GM19324 (cell line): ENCODE measurements at regions not wholly inside any gene's neighbourhood (a gene's known extent, or its start where the extent isn't known, plus 50 kb on each side); places are given as distances from the start of the nearest gene placed in this dataset.
"Not testable (repeated sequence)": the region's sequence is repeated elsewhere in the genome, so short reads cannot be mapped to it uniquely, and the experiment has no call there.

ENCODE experiments used
- ATAC-seq: cut with Tn5 transposase; IDR thresholded peaks from one replicate; pipeline ENCODE4 v1.9.1; 2021; ENCODE audit warnings: mild to moderate bottlenecking, moderate library complexity; ENCODE audit not compliant: unreplicated experiment, low FRiP score

DNA sequence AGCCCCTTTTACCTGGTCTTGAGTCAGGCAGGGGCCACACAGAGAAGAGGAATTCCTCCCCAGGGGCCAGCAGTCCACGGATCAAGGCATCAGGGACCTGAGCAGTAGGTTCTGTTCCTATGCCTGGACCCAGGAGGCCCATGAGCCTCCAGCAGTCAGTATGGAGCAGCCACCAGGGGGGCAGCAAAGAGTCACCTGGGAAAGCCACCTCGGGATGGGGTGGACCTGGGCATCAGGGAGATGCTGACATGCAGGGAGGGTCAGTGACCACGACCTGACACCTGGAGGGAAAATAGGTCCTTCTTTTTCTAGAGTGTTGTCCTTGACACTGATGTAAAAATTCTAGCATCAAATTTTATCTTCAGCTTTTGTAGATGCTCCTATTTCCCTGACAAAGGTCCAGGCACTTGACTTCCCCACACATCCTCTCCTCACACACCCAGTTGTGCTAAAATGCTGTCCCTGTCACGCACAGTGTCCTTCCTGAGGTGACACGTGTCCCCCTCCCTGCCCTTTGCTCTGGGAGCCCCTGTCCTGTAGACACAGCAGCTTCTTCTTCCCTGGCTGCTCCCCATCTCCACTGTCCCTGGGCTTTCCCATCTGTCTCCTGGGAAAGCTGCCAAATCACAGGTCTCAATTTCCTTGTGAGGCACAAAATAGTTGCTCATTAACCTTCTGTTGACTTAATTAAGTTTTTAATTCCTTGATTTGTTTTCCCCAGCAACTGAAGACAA, 70.0 kb upstream of the IGLL5 start:
- ATAC-seq = no peak

DNA sequence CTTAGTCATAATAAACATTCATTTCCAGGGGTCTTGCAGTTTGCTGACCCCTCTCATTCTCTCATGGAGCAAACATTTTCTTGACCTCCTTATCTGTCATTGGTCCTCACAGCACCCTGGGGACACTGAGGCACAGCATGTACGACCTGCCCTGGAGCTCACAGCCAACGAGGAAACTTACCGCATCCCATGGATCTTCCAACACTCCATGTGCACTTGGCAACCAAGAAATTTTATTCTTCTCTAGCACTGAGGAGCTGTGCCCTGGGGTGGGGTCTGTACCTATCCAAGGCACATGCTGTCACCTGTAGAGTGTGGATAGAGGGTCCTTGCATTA, 69.4 kb upstream of the IGLL5 start:
- ATAC-seq = no peak

DNA sequence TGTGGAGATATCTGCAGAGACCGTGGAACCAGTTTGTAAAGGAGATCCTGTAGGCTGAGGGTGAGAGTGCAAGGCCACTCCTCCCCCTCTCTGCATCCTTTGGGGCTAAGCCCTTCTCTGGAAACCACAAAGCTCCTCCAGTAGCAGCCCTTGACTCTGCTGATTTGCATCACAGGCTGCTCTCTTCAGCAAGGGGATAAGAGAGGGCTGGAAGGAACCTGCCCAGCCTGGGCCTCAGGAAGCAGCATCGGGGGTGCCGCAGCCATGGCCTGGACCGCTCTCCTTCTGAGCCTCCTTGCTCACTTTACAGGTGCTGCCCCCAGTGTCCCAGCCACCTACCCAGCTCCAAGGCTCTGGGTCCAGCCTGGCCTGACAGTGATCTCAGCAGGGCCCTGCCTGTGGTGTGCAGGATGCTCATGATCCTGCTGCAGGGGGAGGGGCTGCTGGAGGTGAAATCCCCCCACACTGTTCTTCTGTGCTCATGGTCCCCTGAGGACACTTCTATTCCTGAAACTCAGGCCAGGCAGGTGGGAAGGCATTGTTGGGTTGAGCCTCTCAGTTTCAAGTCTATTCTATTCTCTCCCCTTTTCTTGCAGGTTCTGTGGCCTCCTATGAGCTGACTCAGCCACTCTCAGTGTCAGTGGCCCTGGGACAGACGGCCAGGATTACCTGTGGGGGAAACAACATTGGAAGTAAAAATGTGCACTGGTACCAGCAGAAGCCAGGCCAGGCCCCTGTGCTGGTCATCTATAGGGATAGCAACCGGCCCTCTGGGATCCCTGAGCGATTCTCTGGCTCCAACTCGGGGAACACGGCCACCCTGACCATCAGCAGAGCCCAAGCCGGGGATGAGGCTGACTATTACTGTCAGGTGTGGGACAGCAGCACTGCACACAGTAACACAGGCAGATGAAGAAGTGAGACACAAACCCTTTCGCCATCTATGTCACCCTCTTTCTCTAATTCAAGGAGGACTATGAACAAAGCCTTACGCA, 68.5 kb upstream of the IGLL5 start:
- peak; percentile 65 for ATAC-seq

DNA sequence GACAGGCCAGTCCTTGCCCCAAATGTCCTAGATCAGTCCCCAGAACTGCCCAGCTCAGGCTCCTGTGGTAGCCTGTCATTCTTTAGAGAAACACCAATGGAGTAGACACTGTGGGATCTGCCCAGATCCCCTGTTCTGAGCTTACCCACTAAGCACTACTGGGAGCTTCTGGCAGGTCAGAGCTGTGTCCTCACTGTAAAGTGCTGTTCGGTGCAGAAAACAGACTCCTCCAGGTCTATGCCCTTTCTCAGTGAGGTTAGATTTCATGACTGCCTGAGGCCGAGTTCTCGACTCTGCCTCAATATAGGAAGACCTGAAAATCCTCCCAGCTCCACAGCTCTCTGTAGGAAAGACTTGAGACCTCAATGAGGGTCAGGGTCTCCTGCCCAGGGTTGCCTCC, 67.5 kb upstream of the IGLL5 start:
- ATAC-seq = no peak

DNA sequence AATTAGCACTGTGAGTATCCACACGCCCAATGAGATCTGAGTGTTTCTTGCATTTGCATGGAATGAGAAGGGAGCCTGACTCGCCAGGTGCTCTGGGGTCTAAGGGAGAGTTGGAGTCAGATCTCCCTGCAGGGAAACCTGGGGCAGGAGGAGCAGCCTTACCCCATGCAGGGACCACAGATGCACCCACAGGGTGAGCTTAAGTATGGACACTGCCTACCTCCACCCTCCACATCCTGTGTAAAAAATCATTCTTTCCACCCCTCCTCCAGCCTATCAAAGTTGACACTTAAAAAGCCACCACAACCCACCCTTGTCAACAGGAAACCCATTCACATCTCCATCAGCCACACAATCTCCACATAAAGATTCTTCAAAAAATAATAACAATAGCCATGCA, 67.0 kb upstream of the IGLL5 start:
- ATAC-seq = no peak

DNA sequence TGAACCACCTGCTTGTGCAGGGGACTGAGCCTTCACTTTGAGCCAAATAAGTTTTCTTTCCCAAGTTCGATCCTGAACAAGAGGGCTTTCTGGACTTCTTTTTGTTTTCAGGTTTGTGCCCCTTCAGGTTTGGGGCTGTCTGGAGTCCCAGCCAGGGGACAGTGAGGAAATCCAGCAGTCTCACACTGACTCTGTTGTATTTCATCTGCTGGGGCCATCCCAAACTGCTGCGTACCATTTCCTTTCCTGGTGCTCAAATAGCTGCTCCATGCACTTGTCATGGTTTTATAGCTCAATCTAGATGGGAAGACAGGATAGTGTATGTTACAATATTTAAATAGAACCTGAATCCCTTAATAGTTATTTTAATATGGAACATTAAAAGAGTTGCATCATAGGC, 66.3 kb upstream of the IGLL5 start:
- no peak for ATAC-seq

DNA sequence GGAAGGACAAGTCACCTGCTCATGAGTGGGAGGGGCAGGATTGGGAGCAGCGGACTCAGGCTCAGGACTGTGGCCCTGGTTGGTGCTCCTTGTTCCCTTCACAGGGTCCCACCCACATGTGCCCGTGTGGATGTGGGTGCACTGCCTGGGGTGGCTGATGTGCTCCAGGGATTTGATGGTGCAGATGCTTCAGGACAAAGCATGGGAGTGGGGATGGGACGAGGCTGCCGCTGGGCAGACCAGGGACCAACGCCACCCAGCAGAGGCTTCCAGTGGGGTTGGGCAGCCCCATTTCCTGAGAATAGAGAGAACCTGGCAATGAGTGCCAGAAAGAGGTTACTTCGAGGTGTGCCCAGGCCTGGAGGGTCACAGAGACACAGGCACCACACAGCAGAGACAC, 65.5 kb upstream of the IGLL5 start:
- no peak for ATAC-seq

DNA sequence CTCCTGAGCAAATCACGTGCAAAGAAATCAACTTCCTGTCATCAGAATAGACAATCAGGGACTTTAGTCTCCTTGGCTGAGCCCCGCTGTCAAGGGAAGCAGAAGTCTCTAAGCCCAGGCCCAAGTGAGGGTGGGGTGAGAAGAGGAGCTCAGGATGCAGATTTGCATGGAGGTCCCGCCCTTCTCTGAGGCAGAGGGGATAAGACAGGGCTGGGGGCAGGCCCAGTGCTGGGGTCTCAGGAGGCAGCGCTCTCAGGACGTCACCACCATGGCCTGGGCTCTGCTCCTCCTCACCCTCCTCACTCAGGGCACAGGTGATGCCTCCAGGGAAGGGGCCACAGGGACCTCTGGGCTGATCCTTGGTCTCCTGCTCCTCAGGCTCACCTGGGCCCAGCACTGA, 65.1 kb upstream of the IGLL5 start:
- ATAC-seq = not testable (repeated sequence)

DNA sequence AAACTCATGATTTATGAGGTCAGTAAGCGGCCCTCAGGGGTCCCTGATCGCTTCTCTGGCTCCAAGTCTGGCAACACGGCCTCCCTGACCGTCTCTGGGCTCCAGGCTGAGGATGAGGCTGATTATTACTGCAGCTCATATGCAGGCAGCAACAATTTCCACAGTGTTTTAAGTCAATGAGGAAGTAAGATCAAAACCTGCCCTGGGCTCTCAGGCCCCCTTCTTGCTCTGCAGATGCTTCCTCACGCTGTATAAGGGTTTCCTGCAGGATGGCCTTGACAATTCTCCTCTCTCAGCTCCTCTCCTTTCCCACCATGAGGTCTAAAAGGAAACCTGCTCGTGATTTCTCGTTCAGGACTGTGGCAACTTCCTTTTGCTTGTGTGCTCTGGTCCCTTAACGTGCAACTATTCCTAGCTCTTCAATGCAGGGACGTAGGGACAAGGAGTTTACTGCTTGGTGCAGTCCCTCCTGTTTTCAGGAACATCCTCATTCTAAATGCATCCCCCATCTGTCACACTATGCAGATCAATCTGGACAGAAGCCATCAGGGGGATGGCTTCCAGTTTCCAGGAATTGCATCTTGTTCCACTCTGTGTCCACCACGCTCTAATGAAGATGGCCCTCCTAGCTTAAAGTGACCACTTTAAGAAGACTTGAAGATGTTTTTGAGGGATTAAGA, 64.3 kb upstream of the IGLL5 start:
- ATAC-seq = no peak

DNA sequence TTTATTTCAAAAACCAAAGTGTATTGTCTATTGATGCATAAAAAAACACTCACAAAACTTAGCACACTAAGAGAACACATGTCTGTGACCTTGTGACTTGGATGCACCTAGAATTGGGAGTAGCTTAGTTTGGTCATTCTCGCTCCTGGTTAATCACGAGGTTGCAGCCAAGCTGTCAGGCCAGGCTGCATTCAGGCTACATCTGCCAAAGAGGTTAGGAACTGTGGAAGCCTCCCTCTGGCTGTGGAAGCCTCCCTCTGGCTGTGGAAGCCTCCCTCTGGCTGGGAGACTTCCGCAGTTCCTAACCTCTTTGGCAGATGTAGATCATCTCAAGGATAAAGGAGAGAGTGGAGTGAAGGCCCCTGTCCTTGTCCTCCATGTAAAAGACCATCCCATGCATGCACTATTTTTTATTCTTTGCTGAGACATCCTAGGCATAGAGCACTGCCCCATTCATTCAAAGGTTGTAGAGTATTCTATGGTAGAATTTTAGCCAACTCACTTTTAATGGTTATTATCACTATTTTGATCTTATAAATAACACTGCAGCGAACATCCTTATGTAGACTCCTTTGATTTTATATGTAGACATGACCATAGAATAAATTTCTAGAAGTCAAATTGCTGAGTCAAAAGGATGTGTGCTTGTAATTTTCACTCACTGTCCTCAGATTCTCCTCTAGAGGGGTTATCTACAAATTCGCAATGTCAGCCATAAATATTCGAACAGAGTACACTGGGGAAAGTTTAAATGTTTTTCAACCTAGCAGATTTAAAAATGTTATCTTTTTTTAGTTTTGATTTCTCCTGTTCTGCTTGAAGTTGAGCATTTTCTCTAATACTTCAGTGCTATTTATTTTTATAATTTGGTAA, 63.0 kb upstream of the IGLL5 start:
- ATAC-seq = no peak

DNA sequence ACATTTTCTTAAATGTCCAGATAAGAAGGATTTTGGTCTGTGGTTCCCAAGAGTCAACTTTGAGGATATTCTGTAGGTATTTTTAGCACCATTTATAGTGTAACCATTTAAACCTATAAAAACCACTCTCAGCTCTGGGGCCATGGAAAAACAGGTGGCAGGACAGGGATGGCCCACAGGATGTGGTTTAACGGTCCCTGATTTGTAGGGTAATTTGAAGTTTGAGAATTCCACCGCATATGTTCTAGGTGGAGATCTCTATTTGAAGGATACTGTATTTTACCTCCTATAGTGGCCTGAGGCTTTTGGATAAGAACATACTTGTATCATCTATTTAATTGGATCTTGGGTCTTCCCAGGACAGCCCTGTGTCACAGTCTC, 62.4 kb upstream of the IGLL5 start:
- ATAC-seq = no peak

DNA sequence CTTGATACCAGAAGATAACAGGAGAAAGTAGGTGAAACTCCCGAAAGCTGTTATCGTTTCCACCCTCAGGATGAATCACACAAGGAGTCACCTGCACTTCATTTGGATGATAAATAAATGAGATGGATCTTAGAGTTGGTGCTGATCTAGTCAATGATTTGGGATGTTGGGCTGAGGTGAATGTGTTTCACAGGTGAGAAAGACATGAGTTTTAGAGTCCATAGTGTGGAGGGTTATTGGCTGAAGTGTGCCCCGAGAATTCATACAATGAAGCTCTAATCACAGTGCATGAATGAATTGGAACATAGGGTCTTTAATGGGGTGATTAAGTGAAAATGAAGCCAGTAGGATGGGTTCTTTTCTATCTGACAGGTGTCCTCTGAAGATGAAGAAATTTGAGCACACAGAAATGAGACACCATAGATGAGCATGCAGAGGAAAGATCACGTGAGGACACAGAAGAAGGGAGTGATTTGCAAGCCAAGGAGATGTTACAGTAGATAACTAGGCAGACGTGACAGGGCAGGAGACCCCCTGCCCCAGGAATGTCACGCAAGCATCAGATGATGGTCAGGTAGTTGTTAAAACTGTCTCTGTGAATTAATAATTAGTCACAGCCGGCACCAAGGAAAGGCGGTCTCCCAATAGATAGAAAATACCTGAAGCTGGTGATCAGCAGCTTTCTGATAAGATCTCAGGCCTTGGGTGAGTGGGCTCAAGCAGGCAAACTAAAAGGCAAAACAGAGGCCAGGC, 60.3 kb upstream of the IGLL5 start:
- no peak for ATAC-seq

DNA sequence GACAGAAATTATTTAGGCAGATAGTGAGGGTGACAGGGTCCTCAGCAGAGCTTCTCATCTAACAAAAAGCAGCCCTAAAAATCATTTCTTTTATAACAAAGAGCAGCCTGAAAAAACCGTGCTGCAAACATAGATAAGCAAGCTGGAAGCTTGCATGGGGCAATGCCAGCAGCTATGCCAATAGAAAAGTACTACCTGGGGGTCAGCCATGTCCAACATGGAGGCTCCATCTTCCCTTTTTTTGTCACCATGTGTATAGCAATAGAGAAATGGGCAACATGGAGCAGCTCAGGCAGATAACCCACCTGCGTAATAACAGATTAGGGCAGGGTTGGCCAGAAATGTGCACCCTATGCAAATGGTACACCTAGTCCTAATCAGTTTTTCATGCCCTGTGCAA, 57.4 kb upstream of the IGLL5 start:
- no peak for ATAC-seq

DNA sequence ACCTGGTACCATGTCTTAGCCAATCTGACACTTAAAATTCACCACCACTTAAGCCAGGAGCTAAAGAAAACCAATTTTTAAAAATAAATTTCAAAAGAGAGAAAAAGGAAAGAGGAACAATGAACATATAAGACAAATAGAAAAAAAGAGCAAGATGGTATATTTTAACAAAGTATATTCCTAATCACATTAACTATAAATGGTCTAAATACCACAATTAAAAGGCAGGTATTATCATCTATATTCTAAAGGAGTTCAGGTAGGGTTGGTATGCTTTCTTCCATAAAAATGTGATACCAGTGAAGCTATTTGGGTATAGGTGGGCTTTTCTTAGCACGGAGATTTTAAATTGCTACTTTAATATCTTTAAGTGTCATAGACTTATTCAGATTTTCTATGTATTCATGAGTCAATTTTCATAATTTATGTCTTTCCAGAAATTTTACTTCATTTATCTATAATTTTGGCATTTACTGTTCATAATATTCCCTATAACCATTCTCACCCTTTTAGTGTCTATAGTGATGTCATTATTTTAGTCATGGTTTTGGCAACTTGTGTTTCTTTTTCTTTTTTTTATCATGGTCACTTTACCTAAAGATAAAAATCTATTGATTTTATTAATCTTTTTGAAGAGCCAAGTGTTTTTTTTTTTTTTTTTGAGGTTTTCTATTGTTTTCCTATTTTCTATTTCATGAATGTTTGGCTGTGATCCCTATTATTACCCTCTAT, 56.5 kb upstream of the IGLL5 start:
- ATAC-seq = no peak

DNA sequence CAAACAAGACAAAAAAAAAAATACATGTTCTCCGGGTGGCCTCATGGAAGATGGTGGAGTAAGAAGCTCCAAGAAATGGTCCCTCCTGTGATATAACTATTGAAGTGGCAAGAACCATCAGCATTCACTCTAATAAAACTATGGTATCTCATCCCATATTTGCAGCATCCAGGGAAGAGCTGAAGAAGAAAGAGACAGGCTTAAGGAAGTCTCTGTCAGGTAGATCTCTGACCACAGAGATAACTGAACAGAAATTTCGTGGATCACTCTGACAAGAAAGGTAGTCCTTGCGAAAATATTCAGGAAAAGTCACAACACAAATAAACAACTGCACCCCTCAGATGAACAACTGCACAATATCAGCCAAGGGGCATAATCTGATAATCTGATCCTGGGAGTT, 54.6 kb upstream of the IGLL5 start:
- no peak for ATAC-seq

DNA sequence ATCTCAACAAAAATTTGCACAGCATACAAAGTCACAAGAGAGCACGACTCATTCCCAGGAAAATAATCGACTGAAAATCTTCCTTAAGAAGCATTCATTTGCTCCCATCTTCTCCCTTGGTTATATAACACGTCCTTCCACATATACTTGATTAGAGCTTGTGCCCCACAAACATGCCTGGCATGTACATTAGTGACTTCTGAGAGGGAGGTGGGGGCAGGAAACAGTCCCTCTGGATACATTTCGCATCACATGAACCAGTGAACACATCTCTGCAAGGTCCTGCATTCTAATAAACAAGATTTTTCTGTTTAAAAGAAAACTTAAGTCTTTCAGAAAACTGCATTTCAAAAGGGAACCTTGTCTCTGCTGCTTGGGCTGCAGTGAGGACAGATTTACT, 54.1 kb upstream of the IGLL5 start:
- ATAC-seq = no peak

DNA sequence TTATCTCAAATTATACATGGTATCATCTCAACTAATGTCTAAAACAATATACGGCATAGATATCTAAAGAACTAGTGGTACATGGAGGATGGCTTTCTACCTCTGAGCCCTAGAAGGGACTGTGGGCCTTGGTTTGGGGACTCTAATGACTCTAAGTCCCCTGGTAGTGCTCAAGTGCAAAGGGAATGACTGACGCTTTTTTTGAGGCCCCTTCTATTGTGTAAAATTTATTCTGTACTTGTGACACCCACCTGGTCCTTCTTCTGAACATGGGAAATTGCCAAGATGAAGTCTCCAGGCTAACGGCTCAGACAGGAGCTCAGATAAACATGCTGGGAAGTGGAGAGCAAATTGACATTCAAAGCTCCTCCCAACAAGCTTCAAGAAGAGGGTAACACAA, 53.4 kb upstream of the IGLL5 start:
- no peak for ATAC-seq

DNA sequence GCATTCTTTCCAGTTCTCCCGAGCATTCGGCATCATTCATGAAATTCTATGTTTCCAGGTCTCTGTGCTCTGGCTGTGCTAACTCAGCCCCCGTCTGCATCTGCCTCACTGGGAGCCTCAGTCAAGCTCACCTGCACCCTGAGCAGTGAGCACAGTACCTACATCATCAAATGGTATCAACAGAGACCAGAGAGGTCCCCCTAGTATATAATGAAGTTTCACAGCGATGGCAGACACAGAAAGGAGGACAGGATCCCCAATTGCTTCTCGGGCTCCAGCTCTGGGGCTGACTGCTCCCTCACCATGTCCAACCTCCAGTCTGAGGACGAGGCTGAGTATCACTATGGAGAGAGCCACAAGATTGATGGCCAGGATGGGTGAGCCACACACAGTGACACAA, 52.8 kb upstream of the IGLL5 start:
- no peak for ATAC-seq

DNA sequence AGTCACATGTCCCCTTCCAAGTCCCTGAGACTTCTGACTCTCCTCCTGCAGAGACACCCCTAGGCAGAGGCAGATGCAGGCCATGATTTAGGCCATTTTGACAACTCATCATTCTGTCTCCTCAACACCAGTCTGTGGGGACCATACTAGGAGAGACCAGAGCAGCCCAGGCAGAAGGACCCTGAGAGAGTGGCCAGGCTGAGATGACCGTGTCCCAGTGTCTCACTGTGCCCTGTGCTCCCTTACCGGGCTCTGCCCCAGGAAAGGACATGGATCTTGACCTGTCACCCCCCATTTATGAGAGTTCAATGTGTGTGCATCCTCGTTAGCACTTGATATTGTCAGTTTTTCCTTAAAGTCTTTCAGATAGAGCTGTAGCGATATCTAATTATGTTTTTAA, 52.4 kb upstream of the IGLL5 start:
- no peak for ATAC-seq
